ENCODE measurements at regions not wholly inside any gene's neighbourhood (a gene's known extent, or its start where the extent isn't known, plus 50 kb on each side); places are given as distances from the start of the nearest gene placed in this dataset.

- peak; percentile 19 for TF ChIP-seq POLR2AphosphoS5 (IDR thresholded peaks at IDR 0.05)
- TF ChIP-seq CTCF (IDR thresholded peaks at IDR 0.05), result no peak
- no peak for TF ChIP-seq POLR2A (IDR thresholded peaks at IDR 0.05)
These were observed 159.3 kb upstream of the CENPW start for GRCh38 chr6:126180585-126180984.
